OCI-LY1 (cell line): ENCODE measurements at regions not wholly inside any gene's neighbourhood (a gene's known extent, or its start where the extent isn't known, plus 50 kb on each side); places are given as distances from the start of the nearest gene placed in this dataset.

Experiments used
- EZH2 ChIP-seq: fragments of 200-600 bp; sonication (generic), shearing (Covaris generic); IDR thresholded peaks from 2 replicates; pipeline ENCODE4 v1.8.0; 2017; ENCODE audit warnings: borderline replicate concordance, mixed run types, mild to moderate bottlenecking, antibody characterized with exemption, low read length, moderate library complexity, mixed read lengths
- TF ChIP-seq, protein P1 (sequence below): fragments of 200-600 bp; sonication (generic), shearing (Covaris generic); IDR thresholded peaks from 2 replicates; pipeline ENCODE4 v1.5.1; 2017; ENCODE audit warnings: mild to moderate bottlenecking, antibody characterized with exemption, low read length, moderate library complexity, mixed read lengths

- TF ChIP-seq, protein P1, sequence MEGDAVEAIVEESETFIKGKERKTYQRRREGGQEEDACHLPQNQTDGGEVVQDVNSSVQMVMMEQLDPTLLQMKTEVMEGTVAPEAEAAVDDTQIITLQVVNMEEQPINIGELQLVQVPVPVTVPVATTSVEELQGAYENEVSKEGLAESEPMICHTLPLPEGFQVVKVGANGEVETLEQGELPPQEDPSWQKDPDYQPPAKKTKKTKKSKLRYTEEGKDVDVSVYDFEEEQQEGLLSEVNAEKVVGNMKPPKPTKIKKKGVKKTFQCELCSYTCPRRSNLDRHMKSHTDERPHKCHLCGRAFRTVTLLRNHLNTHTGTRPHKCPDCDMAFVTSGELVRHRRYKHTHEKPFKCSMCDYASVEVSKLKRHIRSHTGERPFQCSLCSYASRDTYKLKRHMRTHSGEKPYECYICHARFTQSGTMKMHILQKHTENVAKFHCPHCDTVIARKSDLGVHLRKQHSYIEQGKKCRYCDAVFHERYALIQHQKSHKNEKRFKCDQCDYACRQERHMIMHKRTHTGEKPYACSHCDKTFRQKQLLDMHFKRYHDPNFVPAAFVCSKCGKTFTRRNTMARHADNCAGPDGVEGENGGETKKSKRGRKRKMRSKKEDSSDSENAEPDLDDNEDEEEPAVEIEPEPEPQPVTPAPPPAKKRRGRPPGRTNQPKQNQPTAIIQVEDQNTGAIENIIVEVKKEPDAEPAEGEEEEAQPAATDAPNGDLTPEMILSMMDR = no peak
- TF ChIP-seq EZH2 = no peak
Observed at GRCh38 chr20:19901226-19901625, 115.9 kb upstream of the NAA20 start.
